NCI-H1105 treated with DMSO at 0.1 percent for 48 hours (cell line): ENCODE measurements at regions not wholly inside any gene's neighbourhood (a gene's known extent, or its start where the extent isn't known, plus 50 kb on each side); places are given as distances from the start of the nearest gene placed in this dataset.
"Not testable (repeated sequence)": the region's sequence is repeated elsewhere in the genome, so short reads cannot be mapped to it uniquely, and the experiment has no call there.

Experiments used
- DNase-seq: peaks from one replicate; lab custom pipeline; 2025; lab: John Stamatoyannopoulos, UW

GRCh38 chr3:64806668-64807605 is 119.1 kb upstream of the ADAMTS9 start:
- no peak for DNase-seq

- DNase-seq, result no peak
Observed at GRCh38 chr3:64805978-64806377, 118.2 kb upstream of the ADAMTS9 start.

GRCh38 chr3:64805248-64805647 is 117.4 kb upstream of the ADAMTS9 start:
- DNase-seq, result no peak

- no peak for DNase-seq
Observed at GRCh38 chr3:64803469-64803868, 115.7 kb upstream of the ADAMTS9 start.

GRCh38 chr3:64802460-64802859 is 114.7 kb upstream of the ADAMTS9 start:
- no peak for DNase-seq

- DNase-seq, result no peak
Observed at GRCh38 chr3:64801856-64802255, 114.1 kb upstream of the ADAMTS9 start.

GRCh38 chr3:64799606-64800005 is 111.8 kb upstream of the ADAMTS9 start:
- DNase-seq, result no peak

- no peak for DNase-seq
Observed at GRCh38 chr3:64798316-64798715, 110.5 kb upstream of the ADAMTS9 start.

- DNase-seq, result no peak
Observed at GRCh38 chr3:64796607-64797399, 109.0 kb upstream of the ADAMTS9 start.

GRCh38 chr3:64792445-64792844 is 104.6 kb upstream of the ADAMTS9 start:
- no peak for DNase-seq

GRCh38 chr3:64789111-64789510 is 101.3 kb upstream of the ADAMTS9 start:
- no peak for DNase-seq

- DNase-seq, result no peak
Observed at GRCh38 chr3:64783200-64783599, 95.4 kb upstream of the ADAMTS9 start.

- not testable (repeated sequence) for DNase-seq
Observed at GRCh38 chr3:64780923-64781322, 93.1 kb upstream of the ADAMTS9 start.

GRCh38 chr3:64773137-64773536 is 85.3 kb upstream of the ADAMTS9 start:
- no peak for DNase-seq

GRCh38 chr3:64766440-64766839 is 78.6 kb upstream of the ADAMTS9 start:
- DNase-seq, result no peak

- no peak for DNase-seq
Observed at GRCh38 chr3:64765947-64766346, 78.1 kb upstream of the ADAMTS9 start.

- DNase-seq, result no peak
Observed at GRCh38 chr3:64764386-64764929, 76.7 kb upstream of the ADAMTS9 start.

- DNase-seq, result no peak
Observed at GRCh38 chr3:64763980-64764379, 76.2 kb upstream of the ADAMTS9 start.

GRCh38 chr3:64761729-64762128 is 73.9 kb upstream of the ADAMTS9 start:
- no peak for DNase-seq

- DNase-seq, result no peak
Observed at GRCh38 chr3:64760258-64760657, 72.5 kb upstream of the ADAMTS9 start.

GRCh38 chr3:64759811-64760210 is 72.0 kb upstream of the ADAMTS9 start:
- no peak for DNase-seq

GRCh38 chr3:64756398-64756986 is 68.7 kb upstream of the ADAMTS9 start:
- DNase-seq, result no peak
